ENCODE measurements at regions not wholly inside any gene's neighbourhood (a gene's known extent, or its start where the extent isn't known, plus 50 kb on each side); places are given as distances from the start of the nearest gene placed in this dataset.
"Not testable (repeated sequence)": the region's sequence is repeated elsewhere in the genome, so short reads cannot be mapped to it uniquely, and the experiment has no call there.

DNA sequence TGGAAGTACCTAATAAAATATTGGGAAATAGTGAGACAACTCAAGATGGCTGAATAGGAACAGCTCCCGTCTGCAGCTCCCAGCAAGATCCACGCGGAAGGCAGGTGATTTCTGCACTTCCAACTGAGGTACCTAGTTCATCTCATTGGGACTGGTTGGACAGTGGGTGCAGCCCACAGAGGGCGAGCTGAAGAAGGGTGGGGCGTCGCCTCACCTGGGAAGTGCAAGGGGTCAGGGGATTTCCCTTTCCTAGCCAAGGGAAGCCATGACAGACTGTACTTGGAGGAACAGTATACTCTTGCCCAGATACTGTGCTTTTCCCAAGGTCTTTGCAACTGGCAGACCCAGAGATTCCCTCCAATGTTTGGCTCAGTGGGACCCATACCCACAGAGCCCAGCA, 172.8 kb downstream of the CRPPA start:
- not testable (repeated sequence) for TF ChIP-seq FOXK2, SUZ12 (IDR thresholded peaks at IDR 0.05)
